GM12878 (cell line): ENCODE measurements at regions not wholly inside any gene's neighbourhood (a gene's known extent, or its start where the extent isn't known, plus 50 kb on each side); places are given as distances from the start of the nearest gene placed in this dataset.

ENCODE experiments used
- CEBPB ChIP-seq, 2 experiments: fragments of 150-350 bp in 1 of 2; IDR thresholded peaks; 2 replicates each; pipeline ENCODE4 v1.6.1; 2012 to 2014; ENCODE audit warnings: low read depth in 2 of 2, low read length in 2 of 2, borderline replicate concordance in 1 of 2, inconsistent platforms in 1 of 2
- EGR1 ChIP-seq, 2 experiments: IDR thresholded peaks; 1 replicate in 1 of 2; 2 replicates in 1 of 2; pipeline ENCODE4 v1.6.1; 2011 to 2012; ENCODE audit warnings: low read depth in 2 of 2, low read length in 2 of 2, borderline replicate concordance in 1 of 2, mild to moderate bottlenecking in 1 of 2, moderate library complexity in 1 of 2
- HDAC2 ChIP-seq: fragments of 200-600 bp; sonication (generic); IDR thresholded peaks from 2 replicates; pipeline ENCODE4 v1.6.1; 2017
- HDAC6 ChIP-seq: fragments of 200-600 bp; sonication (generic); IDR thresholded peaks from one replicate; pipeline ENCODE4 v1.8.0; 2017; ENCODE audit warnings: antibody characterized with exemption; ENCODE audit not compliant: unreplicated experiment
- JUND ChIP-seq: IDR thresholded peaks from 2 replicates; pipeline ENCODE4 v1.6.1; 2012; ENCODE audit warnings: low read depth, mild to moderate bottlenecking, low read length, improper control_type of control experiment, moderate library complexity
- NFYB ChIP-seq: IDR thresholded peaks from 2 replicates; pipeline ENCODE4 v1.6.1; 2011; ENCODE audit warnings: low read depth, mild to moderate bottlenecking, low read length, improper control_type of control experiment, moderate library complexity; ENCODE audit not compliant: insufficient read depth
- POLR2A ChIP-seq: IDR thresholded peaks from 2 replicates; pipeline ENCODE4 v1.6.1; 2011; ENCODE audit warnings: low read depth, mild to moderate bottlenecking, low read length
- POLR2AphosphoS5 ChIP-seq: IDR thresholded peaks from 2 replicates; pipeline ENCODE4 v1.6.1; 2011; ENCODE audit warnings: mild to moderate bottlenecking, low read length, inconsistent platforms
- TAF1 ChIP-seq: IDR thresholded peaks from 2 replicates; pipeline ENCODE4 v1.6.1; 2011; ENCODE audit warnings: mild to moderate bottlenecking, low read depth, low read length, borderline replicate concordance
- TF ChIP-seq, protein P1 (sequence below): fragments of 150-350 bp; IDR thresholded peaks from 2 replicates; pipeline ENCODE4 v1.6.1; 2016; ENCODE audit warnings: low read depth, low read length
- TF ChIP-seq, protein P2 (sequence below): IDR thresholded peaks from 2 replicates; pipeline ENCODE4 v1.6.1; 2012; ENCODE audit warnings: mild to moderate bottlenecking, low read depth, low read length
- TF ChIP-seq, protein P3 (sequence below): fragments of 450-650 bp; IDR thresholded peaks from 2 replicates; pipeline ENCODE4 v1.6.1; 2017; ENCODE audit warnings: antibody characterized with exemption, mild to moderate bottlenecking, moderate library complexity
- TF ChIP-seq, protein P4 (sequence below): fragments of 450-650 bp; IDR thresholded peaks from 2 replicates; pipeline ENCODE4 v1.6.1; 2018; ENCODE audit warnings: mild to moderate bottlenecking, low read depth, moderate library complexity; ENCODE audit not compliant: partially characterized antibody

DNA sequence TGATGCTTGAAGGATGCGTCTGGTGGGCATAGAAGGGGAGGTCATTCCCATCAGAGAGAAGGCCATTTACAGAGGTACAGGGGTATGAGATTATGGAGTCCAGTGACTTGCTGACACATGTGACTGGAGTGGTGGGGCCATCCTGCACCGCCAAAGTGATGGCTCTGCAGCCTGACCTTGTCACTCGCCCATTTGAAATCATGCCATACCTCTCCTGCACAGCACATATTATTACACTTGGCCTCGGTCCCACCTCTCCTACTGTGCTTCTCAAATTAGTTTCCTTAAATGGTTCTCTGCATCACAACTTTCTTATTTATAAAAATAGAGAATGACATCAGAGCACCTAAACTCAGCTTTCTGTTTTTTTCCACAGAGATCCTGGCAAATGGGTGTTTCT, 60.7 kb upstream of the HAND2 start:
- TF ChIP-seq CEBPB (IDR thresholded peaks at IDR 0.05; ENCODE audit: borderline replicate concordance in 1 of 2, low read depth in 2 of 2, low read length in 2 of 2) (no peak), POLR2AphosphoS5 (no peak), JUND (no peak), HDAC6 (no peak), TAF1 (no peak), HDAC2 (no peak), EGR1 (IDR thresholded peaks at IDR 0.05; ENCODE audit: borderline replicate concordance in 1 of 2, low read depth in 2 of 2, low read length in 2 of 2) (no peak), NFYB (no peak), POLR2A (no peak)
- TF ChIP-seq, protein P1, sequence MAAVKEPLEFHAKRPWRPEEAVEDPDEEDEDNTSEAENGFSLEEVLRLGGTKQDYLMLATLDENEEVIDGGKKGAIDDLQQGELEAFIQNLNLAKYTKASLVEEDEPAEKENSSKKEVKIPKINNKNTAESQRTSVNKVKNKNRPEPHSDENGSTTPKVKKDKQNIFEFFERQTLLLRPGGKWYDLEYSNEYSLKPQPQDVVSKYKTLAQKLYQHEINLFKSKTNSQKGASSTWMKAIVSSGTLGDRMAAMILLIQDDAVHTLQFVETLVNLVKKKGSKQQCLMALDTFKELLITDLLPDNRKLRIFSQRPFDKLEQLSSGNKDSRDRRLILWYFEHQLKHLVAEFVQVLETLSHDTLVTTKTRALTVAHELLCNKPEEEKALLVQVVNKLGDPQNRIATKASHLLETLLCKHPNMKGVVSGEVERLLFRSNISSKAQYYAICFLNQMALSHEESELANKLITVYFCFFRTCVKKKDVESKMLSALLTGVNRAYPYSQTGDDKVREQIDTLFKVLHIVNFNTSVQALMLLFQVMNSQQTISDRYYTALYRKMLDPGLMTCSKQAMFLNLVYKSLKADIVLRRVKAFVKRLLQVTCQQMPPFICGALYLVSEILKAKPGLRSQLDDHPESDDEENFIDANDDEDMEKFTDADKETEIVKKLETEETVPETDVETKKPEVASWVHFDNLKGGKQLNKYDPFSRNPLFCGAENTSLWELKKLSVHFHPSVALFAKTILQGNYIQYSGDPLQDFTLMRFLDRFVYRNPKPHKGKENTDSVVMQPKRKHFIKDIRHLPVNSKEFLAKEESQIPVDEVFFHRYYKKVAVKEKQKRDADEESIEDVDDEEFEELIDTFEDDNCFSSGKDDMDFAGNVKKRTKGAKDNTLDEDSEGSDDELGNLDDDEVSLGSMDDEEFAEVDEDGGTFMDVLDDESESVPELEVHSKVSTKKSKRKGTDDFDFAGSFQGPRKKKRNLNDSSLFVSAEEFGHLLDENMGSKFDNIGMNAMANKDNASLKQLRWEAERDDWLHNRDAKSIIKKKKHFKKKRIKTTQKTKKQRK = no peak
- TF ChIP-seq, protein P2, sequence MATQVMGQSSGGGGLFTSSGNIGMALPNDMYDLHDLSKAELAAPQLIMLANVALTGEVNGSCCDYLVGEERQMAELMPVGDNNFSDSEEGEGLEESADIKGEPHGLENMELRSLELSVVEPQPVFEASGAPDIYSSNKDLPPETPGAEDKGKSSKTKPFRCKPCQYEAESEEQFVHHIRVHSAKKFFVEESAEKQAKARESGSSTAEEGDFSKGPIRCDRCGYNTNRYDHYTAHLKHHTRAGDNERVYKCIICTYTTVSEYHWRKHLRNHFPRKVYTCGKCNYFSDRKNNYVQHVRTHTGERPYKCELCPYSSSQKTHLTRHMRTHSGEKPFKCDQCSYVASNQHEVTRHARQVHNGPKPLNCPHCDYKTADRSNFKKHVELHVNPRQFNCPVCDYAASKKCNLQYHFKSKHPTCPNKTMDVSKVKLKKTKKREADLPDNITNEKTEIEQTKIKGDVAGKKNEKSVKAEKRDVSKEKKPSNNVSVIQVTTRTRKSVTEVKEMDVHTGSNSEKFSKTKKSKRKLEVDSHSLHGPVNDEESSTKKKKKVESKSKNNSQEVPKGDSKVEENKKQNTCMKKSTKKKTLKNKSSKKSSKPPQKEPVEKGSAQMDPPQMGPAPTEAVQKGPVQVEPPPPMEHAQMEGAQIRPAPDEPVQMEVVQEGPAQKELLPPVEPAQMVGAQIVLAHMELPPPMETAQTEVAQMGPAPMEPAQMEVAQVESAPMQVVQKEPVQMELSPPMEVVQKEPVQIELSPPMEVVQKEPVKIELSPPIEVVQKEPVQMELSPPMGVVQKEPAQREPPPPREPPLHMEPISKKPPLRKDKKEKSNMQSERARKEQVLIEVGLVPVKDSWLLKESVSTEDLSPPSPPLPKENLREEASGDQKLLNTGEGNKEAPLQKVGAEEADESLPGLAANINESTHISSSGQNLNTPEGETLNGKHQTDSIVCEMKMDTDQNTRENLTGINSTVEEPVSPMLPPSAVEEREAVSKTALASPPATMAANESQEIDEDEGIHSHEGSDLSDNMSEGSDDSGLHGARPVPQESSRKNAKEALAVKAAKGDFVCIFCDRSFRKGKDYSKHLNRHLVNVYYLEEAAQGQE = no peak
- TF ChIP-seq, protein P3, sequence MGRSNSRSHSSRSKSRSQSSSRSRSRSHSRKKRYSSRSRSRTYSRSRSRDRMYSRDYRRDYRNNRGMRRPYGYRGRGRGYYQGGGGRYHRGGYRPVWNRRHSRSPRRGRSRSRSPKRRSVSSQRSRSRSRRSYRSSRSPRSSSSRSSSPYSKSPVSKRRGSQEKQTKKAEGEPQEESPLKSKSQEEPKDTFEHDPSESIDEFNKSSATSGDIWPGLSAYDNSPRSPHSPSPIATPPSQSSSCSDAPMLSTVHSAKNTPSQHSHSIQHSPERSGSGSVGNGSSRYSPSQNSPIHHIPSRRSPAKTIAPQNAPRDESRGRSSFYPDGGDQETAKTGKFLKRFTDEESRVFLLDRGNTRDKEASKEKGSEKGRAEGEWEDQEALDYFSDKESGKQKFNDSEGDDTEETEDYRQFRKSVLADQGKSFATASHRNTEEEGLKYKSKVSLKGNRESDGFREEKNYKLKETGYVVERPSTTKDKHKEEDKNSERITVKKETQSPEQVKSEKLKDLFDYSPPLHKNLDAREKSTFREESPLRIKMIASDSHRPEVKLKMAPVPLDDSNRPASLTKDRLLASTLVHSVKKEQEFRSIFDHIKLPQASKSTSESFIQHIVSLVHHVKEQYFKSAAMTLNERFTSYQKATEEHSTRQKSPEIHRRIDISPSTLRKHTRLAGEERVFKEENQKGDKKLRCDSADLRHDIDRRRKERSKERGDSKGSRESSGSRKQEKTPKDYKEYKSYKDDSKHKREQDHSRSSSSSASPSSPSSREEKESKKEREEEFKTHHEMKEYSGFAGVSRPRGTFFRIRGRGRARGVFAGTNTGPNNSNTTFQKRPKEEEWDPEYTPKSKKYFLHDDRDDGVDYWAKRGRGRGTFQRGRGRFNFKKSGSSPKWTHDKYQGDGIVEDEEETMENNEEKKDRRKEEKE = no peak
- TF ChIP-seq, protein P4, sequence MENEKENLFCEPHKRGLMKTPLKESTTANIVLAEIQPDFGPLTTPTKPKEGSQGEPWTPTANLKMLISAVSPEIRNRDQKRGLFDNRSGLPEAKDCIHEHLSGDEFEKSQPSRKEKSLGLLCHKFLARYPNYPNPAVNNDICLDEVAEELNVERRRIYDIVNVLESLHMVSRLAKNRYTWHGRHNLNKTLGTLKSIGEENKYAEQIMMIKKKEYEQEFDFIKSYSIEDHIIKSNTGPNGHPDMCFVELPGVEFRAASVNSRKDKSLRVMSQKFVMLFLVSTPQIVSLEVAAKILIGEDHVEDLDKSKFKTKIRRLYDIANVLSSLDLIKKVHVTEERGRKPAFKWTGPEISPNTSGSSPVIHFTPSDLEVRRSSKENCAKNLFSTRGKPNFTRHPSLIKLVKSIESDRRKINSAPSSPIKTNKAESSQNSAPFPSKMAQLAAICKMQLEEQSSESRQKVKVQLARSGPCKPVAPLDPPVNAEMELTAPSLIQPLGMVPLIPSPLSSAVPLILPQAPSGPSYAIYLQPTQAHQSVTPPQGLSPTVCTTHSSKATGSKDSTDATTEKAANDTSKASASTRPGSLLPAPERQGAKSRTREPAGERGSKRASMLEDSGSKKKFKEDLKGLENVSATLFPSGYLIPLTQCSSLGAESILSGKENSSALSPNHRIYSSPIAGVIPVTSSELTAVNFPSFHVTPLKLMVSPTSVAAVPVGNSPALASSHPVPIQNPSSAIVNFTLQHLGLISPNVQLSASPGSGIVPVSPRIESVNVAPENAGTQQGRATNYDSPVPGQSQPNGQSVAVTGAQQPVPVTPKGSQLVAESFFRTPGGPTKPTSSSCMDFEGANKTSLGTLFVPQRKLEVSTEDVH = no peak
